Right ventricle myocardium inferior (tissue), 1 donor: ENCODE measurements at regions not wholly inside any gene's neighbourhood (a gene's known extent, or its start where the extent isn't known, plus 50 kb on each side); places are given as distances from the start of the nearest gene placed in this dataset.

Source experiments
- ATAC-seq: fragments of 200-7000 bp; cut with Tn5 transposase; one replicate; pipeline ENCODE4 v1.9.1; 2020; ENCODE audit warnings: mild to moderate bottlenecking, moderate library complexity
- DNase-seq: peaks from one replicate; pipeline ENCODE4 v3.0.0; 2021; ENCODE audit errors: missing footprints
- intact Hi-C: fragments of 100-400 bp; cut with DNase I; formaldehyde crosslinking; loops from one replicate; pipeline ENCODE4 v1.11.0; 2022
- donor health status: DM: no; HTN: yes; CAD: no; lungs with severe emphysema.

- intact Hi-C loops, result no loop called here
- DNase-seq, result no peak
- no peak for ATAC-seq
Measured at GRCh38 chr2:104584393-104584792, 269.5 kb upstream of the POU3F3 start.

DNA sequence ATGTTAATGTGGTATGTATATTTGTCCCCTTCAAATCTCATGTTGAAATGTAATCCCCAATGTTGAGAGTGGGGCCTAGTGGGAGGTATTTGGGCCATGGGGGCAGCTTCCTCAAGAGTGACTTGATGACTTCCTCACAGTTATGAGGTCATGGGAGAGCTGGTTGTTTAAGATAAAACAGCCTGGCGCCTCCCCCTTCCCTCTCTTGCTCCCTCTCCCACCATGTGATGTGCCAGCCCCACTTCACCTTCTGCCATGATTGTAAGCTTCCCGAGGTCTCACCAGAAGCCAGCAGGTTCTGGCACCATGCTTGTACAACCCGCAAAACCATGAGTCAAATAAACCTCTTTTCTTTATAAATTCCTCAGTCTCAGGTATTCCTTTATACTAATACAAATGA is 258.3 kb upstream of the POU3F3 start:
- no peak for DNase-seq
- intact Hi-C loops, result no loop called here
- ATAC-seq, result no peak

GRCh38 chr2:104597942-104598341 is 256.0 kb upstream of the POU3F3 start:
- intact Hi-C loops, result no loop called here
- DNase-seq (no peak), ATAC-seq (no peak)

DNA sequence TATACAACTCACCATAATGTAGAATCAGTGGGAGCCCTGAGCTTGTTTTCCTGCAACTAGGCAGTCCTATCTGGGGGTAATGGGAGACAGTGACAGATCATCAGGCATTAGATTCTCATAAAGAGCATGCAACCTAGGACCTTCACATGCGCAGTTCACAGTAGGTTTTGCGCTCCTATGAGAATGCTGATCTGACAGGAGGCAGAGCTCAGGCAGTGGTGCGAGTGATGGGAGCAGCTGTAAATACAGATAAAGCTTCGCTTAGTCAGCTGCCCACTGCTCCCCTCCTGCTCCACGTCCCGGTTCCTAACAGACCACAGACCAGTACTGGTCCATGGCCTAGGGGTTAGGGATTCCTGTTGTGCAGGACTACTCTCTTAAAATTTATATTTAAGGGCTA is 255.3 kb upstream of the POU3F3 start:
- intact Hi-C loops, result no loop called here
- ATAC-seq, result no peak
- no peak for DNase-seq

DNA sequence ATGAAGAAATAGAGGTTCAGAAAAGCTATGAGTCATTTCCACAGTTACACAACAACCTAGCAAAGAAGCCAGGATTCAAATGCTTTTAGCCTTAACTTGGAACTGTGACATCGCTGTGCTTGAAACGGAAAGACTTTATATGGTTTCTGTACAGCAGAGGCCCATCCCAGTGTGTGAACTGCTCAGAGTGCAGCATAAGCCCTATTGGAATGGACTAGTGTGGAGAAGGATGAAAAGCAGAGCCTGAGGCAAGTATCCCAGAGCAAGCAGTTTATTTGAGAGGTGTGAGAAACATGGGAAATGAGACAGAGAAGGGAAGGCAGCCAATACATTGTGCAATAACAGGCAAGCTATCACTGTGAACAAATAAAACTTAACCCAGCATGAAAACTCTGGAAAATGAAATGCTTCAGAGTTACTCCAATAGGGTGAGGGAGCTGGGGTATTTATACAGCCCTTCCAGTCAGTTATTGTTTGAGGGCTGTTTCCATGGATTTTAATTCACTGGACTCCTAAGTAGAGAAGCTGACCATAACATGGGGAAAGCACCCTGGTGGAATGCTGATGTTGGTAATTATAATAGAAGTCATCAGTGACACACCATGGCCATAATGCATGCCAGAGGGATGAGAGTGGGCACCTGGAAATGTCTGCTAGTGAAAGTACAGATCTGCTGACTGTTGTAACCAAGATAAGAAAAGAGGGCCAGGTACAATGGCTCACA is 254.0 kb upstream of the POU3F3 start:
- ATAC-seq, result no peak
- intact Hi-C loops, result no loop called here

DNA sequence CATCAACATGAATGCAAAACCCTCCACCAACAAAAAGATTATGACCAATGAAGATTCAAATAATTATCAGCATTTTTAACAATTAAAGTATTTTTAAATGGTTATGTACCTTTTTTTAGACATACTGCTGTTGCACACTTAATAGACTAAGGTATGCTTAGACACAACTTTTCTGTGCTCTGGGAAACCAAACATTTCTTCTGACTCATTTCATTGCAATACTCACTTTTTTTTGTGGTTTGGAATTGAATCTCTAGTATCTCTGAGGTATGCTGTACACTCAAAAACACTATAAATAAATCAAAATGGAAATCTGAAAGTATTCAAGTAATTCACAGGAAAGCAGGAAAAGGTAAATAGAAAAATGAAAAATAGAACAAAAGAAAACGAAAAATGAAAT is 247.9 kb upstream of the POU3F3 start:
- ATAC-seq, result no peak
- intact Hi-C loops, result no loop called here
- no peak for DNase-seq

More for the DNA sequence above, 254.0 kb upstream of the POU3F3 start:
- no peak for DNase-seq

- ATAC-seq (no peak), DNase-seq (no peak)
- intact Hi-C loops, result no loop called here
Measured at GRCh38 chr2:104616856-104617255, 237.1 kb upstream of the POU3F3 start.

GRCh38 chr2:104620801-104621200 is 233.1 kb upstream of the POU3F3 start:
- intact Hi-C loops, result no loop called here
- no peak for ATAC-seq
- DNase-seq, result no peak

DNA sequence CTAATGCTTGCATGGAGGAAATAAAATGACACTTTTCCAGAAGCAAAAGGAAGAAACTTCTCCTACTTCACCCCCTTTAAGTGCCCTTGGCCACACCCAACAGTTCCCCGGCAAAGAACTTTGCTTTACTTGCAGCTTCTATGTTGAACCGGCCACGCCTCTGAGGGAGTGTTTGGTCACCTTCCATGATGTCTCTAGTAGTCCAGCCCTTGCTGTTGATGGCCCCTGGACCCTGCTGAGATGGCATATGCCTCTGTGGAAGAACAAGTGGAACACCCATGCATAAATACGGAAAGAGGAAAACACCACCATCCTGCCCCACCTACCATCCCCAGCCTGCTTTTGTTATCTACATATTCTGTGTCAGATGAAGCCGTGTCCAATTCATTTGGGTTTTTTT is 218.3 kb upstream of the POU3F3 start:
- no peak for ATAC-seq
- intact Hi-C loops, result no loop called here
- no peak for DNase-seq

DNA sequence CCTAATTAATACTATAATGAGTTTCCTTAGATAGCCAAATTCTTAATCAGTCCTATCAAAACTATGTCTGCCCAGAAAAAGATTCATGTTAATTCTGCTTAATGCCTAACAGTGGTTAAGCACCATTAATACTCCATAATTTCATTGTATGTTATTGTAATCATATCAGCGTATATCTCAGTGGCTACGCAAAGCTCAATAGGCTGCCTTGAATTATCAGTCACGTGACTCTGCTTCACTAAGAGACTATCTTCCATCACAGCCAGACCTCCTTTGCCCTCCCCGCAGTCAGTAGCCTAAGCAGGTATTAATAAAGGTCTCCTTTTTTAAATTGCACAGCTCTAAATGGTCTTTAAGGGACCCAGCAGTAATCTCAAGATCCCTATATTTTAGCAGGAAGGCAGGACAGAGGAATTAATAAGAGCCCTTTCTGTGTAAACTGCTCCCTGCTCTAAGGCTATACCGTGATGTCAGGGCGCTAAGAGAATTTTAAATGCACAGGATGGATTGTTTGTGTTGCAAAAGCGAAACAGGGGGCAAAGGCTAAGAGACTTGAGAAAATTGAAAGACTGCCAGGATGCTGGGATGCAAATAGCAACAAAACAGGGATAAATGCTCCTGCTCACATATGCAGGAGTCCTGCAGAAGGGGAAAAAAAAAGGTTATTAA is 215.6 kb upstream of the POU3F3 start:
- no peak for ATAC-seq
- DNase-seq, result no peak
- intact Hi-C loops, result no loop called here

GRCh38 chr2:104638859-104639202 is 215.1 kb upstream of the POU3F3 start:
- intact Hi-C loops, result no loop called here

DNA sequence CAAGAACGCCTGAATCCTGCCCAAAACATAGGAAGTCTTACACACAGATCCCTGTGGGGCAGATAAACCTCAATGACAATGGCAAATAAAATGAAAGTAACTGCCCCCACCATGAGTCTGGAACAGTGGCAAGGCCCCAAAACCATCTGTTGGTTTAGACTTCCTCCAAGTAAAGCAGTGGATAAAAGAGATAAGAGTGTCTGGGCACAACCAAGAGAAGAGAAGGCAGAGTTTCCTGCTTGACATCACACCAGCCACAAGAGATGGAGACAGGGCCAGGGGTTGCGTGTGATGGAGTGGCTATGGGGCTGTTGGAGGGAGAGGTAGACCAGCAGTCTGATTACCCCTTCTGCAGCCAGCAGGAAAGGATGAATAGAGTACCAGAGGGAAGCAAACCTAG is 212.1 kb upstream of the POU3F3 start:
- ATAC-seq, result no peak
- DNase-seq, result no peak
- intact Hi-C loops, result no loop called here

More at GRCh38 chr2:104638859-104639202, 215.1 kb upstream of the POU3F3 start:
- ATAC-seq, result no peak
- DNase-seq, result no peak

DNA sequence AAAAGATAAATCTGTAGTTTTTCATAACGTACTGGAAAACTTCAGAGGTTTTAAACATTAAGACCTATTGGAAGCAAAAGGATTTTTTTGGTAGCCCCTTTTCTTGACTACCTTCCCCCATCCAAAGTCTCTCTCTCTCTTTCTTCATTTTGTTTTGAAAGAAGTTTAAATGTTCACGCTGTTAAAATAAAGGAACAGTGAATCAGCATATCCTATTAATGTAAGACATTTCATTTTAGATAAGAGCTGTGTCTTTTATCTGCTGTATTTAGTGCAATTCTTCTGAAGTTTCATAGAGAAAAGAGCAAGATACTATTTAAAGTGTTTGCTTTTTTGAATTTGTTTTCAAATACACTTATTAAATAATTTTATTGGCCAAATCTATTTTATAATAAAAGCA is 205.5 kb upstream of the POU3F3 start:
- intact Hi-C loops, result no loop called here
- DNase-seq (no peak), ATAC-seq (no peak)

DNA sequence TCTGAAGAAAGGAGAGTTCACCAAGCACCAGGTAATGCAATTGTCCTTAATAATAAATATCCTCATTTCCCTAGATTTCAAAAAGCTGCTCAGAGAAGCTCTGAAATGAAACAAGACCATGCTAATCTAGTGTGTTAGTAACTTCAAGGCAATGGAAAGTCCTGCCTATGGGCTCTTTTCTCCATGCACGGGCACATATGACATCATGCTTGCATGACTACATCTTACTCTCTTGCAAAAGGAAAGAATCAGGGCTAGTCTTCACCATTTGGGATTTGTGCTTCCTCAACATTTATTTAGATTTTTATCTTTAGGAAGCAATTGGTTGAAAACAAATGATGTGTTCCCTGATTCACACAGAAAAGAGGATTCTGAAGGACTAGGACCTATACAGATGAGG is 204.0 kb upstream of the POU3F3 start:
- DNase-seq, result no peak
- intact Hi-C loops, result no loop called here
- ATAC-seq, result no peak

- intact Hi-C loops, result no loop called here
- no peak for ATAC-seq
Measured at GRCh38 chr2:104650405-104650996, 203.4 kb upstream of the POU3F3 start.

DNA sequence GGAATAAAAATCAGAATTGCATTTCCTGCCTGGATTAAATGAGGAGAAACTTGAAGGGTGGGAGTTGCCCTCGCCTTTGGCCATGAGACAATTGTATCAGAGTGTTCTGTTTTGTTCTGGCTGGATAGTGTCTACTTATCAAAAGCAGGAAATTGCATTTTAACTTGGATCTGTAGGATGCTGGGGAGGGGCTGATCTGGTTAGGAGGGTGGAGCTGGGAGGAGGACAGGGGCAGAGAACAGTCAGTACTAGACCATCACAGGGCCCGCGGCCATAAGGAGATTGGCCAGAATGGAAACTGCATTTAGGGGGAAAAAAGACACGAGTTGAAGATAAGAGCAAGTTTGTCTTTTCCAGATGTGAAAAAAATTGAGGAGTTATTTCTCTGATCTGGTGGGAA is 199.1 kb upstream of the POU3F3 start:
- intact Hi-C loops, result no loop called here
- ATAC-seq, result peak; percentile 75
- peak; percentile 77 for DNase-seq

More at GRCh38 chr2:104650405-104650996, 203.4 kb upstream of the POU3F3 start:
- no peak for DNase-seq

DNA sequence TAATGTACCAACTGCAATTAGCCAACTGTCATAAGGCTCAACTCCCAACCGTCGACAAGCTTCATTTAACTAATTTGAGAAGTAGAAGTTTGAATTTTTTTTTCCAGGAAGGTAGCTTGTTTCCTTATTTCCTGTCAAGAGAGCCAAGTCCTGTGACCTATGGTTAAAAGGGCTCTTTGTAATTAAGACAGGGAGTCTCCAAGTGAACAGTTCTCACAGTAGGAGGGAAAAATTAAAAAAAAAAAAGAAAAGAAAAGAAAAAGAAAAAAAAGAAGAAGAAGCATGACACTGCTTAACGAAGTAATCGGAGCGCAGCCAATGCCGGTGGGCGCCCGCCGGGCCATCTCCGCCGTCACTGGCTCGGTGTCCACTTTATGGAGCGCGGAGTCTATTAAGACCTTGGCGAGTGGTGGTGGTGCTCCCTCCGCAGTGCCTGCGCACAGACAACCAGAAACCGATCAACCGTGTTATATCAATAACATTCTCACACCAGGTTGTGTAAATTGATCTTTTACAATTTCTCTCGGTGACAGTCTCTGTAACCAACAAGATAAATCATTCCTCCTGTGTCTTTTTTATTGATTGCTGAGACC is 197.2 kb upstream of the POU3F3 start:
- ATAC-seq (no peak), DNase-seq (no peak)
- intact Hi-C loops, result no loop called here

DNA sequence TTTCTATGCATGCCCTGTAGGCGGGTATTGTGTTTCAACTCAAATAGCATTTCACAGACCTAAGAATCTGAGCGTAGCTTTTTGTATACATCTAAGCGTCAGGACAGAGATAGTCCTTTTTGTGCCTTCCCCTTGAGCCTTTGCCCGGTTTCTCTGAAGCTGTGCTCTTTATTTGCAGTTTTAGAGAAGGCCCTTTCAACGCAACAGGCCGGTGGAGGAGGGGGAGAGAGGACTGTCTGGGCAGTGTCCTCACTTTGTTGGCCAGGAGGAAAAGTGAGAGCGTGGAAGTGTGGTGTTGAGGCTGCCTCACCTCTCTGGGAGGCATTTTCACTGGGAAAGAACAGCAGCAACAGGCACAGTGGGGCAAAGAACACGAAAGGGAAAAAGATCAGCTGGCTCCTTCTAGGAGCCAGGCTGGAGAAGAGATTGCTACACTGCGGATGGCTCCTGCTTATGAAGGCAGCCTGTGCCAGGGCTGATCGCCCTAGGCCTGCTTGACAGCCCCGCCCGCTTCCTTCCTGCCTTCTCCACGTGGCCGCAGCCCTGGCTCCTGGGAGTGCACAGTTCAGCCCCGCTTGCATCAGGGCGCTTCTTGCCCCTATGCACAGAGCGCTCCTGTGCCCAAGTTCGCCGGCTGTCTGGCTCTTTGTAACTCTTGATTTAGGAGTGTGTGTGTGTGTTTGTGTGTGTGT is 195.6 kb upstream of the POU3F3 start:
- ATAC-seq, result peak; percentile 56
- intact Hi-C loops, result no loop called here
- peak; percentile 89 for DNase-seq

- DNase-seq, result peak; percentile 68
- intact Hi-C loops, result no loop called here
- peak; percentile 5 for ATAC-seq
Measured at GRCh38 chr2:104658904-104659591, 194.9 kb upstream of the POU3F3 start.
